Large intestine (tissue), 3 donors: ENCODE measurements at regions not wholly inside any gene's neighbourhood (a gene's known extent, or its start where the extent isn't known, plus 50 kb on each side); places are given as distances from the start of the nearest gene placed in this dataset.
"Not testable (repeated sequence)": the region's sequence is repeated elsewhere in the genome, so short reads cannot be mapped to it uniquely, and the experiment has no call there.

Experiments used
- DNase-seq, 2 donors: peaks; one replicate each; pipeline versions ENCODE4 v3.0.0 to v3.0.0-alpha.2; 2013
- H3K27ac ChIP-seq: one replicate; pipeline ENCODE4 v1.5.1; 2013; ENCODE audit warnings: low read length
- H3K27me3 ChIP-seq: 2 replicates; pipeline ENCODE4 v1.6.1; 2013; ENCODE audit warnings: low read length; ENCODE audit not compliant: control insufficient read depth, insufficient read depth
- H3K36me3 ChIP-seq: 2 replicates; pipeline ENCODE4 v1.6.1; 2013; ENCODE audit warnings: low read length; ENCODE audit not compliant: control insufficient read depth, insufficient read depth
- H3K4me1 ChIP-seq: one replicate; pipeline ENCODE4 v1.6.1; 2013; ENCODE audit warnings: low read length; ENCODE audit not compliant: control insufficient read depth, insufficient read depth
- H3K4me3 ChIP-seq: one replicate; pipeline ENCODE4 v1.5.1; 2013; ENCODE audit warnings: low read length
- H3K9me3 ChIP-seq: one replicate; pipeline ENCODE4 v1.6.1; 2013; ENCODE audit warnings: mild to moderate bottlenecking, low read depth, low read length, moderate library complexity; ENCODE audit not compliant: control insufficient read depth
- WGBS: methylation state at CpG from one replicate; pipeline ENCODE4 v1.1.5; 2013; ENCODE audit warnings: low lambda C conversion rate; ENCODE audit not compliant: insufficient coverage; 5-methylcytosine and 5-hydroxymethylcytosine counted together

- no peaks in the 10 kb centered on the region for H3K27me3 ChIP-seq
- no peak overlapping the region for H3K4me3 ChIP-seq
- H3K36me3 ChIP-seq: no peaks in the 10 kb centered on the region
- DNase-seq: no peak
- 100% methylated on average over 1 of the region's 11 CpGs for WGBS
- no peak overlapping the region for H3K27ac ChIP-seq
- H3K4me1 ChIP-seq: no peaks in the 10 kb centered on the region
- no peaks in the 10 kb centered on the region for H3K9me3 ChIP-seq
Measured at GRCh38 chr7:93663561-93664299, 89.2 kb upstream of the CALCR start.

- H3K27me3 ChIP-seq, DNase-seq, H3K4me1 ChIP-seq, H3K4me3 ChIP-seq, H3K9me3 ChIP-seq, H3K36me3 ChIP-seq, H3K27ac ChIP-seq: not testable (repeated sequence)
- WGBS: no CpG with 5 or more reads among the region's 3 CpGs
Measured at GRCh38 chr7:93658163-93658562, 83.6 kb upstream of the CALCR start.

GRCh38 chr7:93651603-93652159 is 77.2 kb upstream of the CALCR start:
- DNase-seq: no peak
- H3K27ac ChIP-seq: no peak overlapping the region
- H3K4me1 ChIP-seq: no peaks in the 10 kb centered on the region
- H3K27me3 ChIP-seq: no peaks in the 10 kb centered on the region
- no peaks in the 10 kb centered on the region for H3K9me3 ChIP-seq
- H3K36me3 ChIP-seq: no peaks in the 10 kb centered on the region
- no peak overlapping the region for H3K4me3 ChIP-seq
- 100% methylated on average over 1 of the region's 1 CpG for WGBS

GRCh38 chr7:93646538-93646937 is 72.0 kb upstream of the CALCR start:
- no peaks in the 10 kb centered on the region for H3K36me3 ChIP-seq
- no CpG with 5 or more reads among the region's 1 CpG for WGBS

GRCh38 chr7:93636276-93636675 is 61.8 kb upstream of the CALCR start:
- Histone ChIP-seq H3K27ac (no peak overlapping the region), H3K36me3 (no peaks in the 10 kb centered on the region), H3K4me1 (no peaks in the 10 kb centered on the region), H3K4me3 (no peak overlapping the region), H3K9me3 (no peaks in the 10 kb centered on the region), H3K27me3 (no peaks in the 10 kb centered on the region)
- DNase-seq: no peak

More at GRCh38 chr7:93646538-93646937, 72.0 kb upstream of the CALCR start:
- Histone ChIP-seq H3K4me1 (no peaks in the 10 kb centered on the region), H3K9me3 (no peaks in the 10 kb centered on the region), H3K27me3 (no peaks in the 10 kb centered on the region), H3K4me3 (no peak overlapping the region), H3K27ac (no peak overlapping the region)
- no peak for DNase-seq

GRCh38 chr7:93632371-93632770 is 57.8 kb upstream of the CALCR start:
- no peak overlapping the region for H3K27ac ChIP-seq
- H3K27me3 ChIP-seq: no peaks in the 10 kb centered on the region
- WGBS: 100% methylated on average over 1 of the region's 1 CpG
- H3K9me3 ChIP-seq: no peaks in the 10 kb centered on the region
- no peak for DNase-seq
- no peaks in the 10 kb centered on the region for H3K36me3 ChIP-seq
- no peaks in the 10 kb centered on the region for H3K4me1 ChIP-seq
- H3K4me3 ChIP-seq: no peak overlapping the region

- no peaks in the 10 kb centered on the region for H3K9me3 ChIP-seq
- no peaks in the 10 kb centered on the region for H3K4me1 ChIP-seq
- WGBS: 67% methylated on average over 1 of the region's 2 CpGs
- no peaks in the 10 kb centered on the region for H3K27me3 ChIP-seq
- H3K36me3 ChIP-seq: no peaks in the 10 kb centered on the region
- H3K4me3 ChIP-seq: no peak overlapping the region
- no peak overlapping the region for H3K27ac ChIP-seq
- DNase-seq: no peak
Measured at GRCh38 chr7:93629291-93629801, 54.8 kb upstream of the CALCR start.

- H3K9me3 ChIP-seq: no peaks in the 10 kb centered on the region
- H3K4me1 ChIP-seq: no peaks in the 10 kb centered on the region
- DNase-seq: no peak
- no peak overlapping the region for H3K27ac ChIP-seq
- H3K27me3 ChIP-seq: no peaks in the 10 kb centered on the region
- WGBS: no CpG with 5 or more reads among the region's 1 CpG
- no peak overlapping the region for H3K4me3 ChIP-seq
- no peaks in the 10 kb centered on the region for H3K36me3 ChIP-seq
Measured at GRCh38 chr7:93626869-93627268, 52.3 kb upstream of the CALCR start.
